Left hindlimb (tissue), 1 donor: ENCODE measurements at regions not wholly inside any gene's neighbourhood (a gene's known extent, or its start where the extent isn't known, plus 50 kb on each side); places are given as distances from the start of the nearest gene placed in this dataset.

Experiments
- DNase-seq: peaks from one replicate; pipeline ENCODE4 v3.0.0-alpha.2; 2018

DNA sequence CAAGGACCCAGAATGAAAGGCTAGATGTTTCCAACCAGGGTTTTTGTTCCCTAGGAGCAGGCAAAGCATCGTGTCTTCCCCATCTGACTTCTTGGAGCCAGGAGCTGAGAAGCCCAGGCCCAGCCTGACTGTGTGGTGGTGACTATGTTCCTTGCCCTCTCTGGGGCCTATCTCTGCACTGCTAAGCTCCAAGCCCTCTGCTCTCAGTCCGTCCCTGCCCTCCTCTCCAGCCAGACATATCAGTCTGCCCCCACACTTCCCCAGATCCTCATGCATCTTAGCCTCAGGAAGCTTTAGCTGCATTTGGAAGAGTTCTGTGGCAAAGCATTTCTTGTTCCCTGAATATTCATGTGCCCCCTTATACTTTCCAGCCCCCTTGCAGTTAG lies 196.6 kb downstream of the CYP26B1 start:
- no peak for DNase-seq

DNA sequence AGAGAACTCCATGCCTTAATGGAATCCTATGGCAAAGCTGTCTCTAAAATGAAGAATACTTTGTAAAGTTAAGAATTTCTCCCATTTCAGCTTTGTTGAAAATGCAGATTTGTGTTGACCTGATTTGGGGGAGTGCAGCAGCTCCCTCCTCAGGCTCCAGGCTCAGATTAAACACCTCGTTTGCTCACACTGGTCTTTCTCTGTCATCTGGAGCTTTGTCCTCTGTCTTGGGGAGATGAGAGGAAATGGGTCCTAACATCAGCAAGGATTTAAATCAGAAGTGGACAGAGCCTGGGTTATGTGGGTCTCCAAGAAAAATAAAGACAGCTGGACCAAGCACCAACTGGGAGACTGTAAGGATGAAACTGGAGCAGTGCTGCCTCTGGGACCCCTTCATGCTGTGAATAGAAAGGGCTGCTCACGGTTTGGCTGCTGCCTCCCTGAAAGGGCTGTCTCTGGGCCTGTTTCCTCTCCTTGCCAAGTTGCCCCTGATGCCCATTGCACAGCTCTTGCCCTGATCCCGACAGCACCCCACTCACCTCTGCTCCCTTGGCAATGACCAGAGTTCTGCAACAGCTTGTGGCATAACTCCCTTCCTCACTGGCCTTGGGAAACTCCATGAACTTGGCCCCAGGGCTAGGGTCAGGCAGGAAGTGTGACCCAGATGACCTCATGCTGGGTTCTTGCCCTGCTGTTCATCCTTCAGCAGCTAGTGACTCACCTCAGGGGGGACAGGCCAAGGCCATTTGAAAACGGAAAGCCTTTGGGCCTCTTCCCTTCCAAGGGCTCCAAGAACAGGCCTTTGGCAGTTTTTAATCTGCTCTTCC lies 197.2 kb downstream of the CYP26B1 start:
- no peak for DNase-seq

DNA sequence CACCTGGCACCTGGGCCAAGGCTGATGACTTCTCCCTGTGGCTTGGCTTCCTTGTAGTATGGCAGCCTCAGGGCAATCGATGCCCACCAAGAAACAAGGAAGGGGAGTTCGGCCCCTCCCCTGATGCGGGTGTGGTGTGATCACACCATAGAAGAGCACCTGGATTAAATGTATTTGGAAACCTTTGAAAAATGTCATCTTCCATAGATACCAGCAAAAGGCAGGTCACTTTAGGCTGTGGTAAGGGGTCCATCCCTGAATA lies 198.2 kb downstream of the CYP26B1 start:
- DNase-seq: no peak

DNA sequence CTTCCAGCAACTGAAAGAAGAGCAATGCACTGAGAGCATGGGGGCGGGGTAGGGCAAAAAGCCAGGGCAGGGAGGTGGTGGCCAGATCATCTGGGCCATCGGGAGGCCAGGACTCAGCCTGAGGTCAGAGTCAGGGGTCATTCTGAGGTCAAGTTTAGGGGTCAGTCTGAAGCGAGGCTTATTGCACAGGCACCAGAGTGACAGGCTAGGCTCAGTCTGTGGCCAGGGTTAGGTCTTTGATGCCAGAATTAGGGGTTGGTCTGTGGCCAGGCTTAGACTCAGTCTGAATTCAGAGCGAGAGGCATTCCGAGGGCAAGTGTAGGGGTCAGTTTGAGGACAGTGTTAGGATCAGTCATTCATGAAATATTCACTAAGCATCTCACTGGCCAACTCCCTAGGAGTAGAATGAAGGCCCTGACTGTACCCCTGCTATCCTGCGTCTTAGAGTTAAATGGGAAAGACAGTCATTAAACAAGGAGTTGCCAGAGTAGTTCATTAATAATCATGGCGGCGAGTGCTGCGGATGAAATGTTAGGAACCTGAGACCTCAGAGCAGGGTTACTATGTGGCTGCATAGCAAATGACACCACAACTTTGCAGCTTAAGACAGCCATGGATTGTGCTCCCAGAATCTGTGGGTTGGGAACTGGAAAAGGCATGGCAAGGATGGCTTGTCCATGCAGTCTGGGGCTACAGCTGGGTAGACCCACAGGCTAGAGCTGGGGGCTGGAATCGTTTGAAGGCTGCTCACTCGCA lies 198.7 kb downstream of the CYP26B1 start:
- DNase-seq: no peak

DNA sequence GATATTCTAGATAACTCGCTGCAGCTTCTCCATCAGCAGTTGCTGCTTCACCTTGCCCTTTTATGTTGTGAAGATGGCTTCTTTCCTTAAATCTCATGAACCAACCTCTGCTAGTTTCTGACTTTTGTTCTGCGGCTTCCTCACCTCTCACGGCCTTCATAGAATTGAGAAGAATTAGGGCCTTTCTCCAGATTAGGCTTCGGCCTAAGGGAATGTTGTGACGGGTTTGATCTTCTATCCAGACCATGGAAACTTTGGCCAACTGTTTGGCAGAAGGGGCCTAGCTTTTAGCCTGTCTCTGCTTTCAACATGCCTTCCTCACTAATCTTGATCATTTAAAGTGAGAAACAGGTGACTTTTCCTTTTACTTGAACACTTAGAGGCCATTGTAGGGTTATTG lies 199.9 kb downstream of the CYP26B1 start:
- no peak for DNase-seq

DNA sequence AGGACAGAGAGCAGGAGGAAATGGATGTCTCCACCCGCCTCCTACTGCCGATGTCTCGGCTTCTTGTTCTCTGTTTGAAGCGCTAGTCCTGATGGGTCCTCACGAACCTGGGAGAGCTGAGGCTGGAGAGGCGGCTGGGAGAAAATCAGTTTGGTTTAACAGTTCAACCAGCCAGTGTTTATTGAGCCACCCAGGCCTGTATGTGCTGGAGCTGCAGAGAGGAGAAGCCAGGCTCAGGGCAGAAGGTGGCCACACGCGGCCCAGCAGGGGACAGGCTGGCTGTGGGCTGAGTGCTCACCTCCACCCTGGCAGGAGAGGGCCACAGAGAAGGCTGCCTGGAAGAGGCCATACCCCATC lies 202.1 kb downstream of the CYP26B1 start:
- no peak for DNase-seq

DNA sequence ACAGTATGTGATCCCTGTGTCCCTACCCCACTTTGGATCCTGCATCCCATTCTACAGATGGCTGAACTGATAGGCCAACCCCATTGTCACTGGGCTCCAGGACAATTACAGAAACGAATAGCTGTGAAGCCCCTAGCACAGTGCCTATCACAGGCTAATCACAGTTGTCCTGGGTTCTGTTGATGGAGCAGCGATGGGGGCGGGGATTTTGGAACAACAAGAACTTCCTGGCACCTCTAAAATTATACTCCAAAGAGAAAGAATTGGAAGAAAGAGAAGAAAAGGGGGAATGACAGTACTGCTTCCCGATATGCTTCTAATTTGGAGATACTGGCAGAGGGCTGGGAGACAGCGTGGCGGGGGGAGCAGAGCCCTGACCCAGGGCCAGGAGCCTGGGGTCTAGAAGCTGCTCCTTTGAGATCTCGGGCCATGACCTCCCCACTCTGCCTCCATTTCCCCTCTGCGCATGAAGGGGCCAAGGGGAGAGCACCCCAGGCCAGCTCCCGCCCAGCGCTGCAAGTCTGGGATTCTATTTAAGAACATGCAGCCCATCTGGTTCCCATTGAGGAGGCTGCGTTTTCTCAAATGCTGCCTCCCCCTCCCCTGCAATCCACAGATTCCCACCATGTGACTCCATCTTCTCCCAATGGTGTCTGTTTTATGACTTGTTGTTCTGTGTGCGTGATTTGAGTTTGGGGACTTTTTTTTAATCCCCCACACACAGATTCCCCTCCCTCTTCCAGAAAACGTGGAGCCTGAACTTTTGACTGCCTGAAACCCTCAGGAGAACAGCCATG lies 202.7 kb downstream of the CYP26B1 start:
- peak; percentile 82 for DNase-seq

DNA sequence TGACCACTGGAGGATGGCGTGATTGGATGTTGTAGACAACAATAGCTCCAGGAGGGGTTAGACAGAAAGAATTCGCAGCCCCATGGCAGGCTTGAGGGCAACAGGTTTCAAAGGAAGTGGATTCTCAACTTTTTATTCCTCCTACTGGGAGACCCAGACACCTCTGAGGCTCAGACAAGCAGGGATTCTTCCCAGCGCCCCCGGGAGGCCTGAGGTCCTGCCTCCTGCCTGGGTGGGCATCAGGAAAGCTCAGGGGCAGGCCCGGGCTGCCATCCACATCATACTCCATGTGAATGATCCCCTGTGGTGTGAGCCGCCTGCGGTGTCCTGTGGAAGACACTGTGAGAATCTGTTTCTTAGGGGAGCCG lies 203.5 kb downstream of the CYP26B1 start:
- DNase-seq: no peak

DNA sequence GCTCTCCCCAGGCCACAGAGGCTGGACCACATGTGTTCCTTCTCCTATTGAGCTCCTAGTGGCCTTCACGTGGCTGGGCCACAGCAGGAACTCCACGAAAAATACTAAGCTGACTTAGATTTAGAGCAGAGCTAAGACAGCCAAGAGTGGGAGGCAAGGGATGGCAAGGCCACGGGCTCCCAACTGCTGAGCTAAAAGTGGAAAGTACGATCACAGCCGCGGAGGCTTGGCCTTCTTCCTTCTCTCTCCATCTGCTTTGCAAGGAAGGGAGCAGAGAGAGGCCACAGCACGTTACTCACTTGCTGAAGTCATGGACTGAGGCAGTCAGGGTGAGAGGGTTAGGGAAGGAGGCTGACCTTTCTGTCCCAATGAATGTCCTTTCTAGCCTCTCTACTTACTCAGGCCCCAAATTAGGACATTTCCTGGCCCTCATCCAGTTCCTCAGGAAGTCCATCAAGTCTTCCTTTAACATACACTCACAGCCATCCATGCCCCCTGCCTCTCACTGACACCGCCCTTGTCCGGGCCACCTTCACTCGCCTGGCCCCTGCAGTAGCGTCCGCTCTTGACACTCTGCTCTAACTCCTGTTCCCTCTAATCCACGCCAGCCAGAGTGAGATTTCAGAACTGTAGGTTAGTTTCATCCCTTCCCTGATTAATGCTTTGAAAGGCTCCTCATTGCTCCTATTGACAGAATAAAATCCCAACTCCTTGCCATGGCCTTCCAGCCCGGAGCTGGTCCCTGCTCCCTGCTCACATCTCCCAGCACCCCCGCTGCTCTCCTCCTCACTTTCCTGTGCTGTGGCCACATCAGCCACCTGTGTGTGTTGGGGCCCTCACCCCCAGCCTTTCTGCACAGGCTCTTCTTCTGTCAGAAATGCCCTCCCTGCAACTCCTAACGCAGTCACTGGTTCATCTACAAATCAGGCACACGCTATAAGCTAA lies 204.2 kb downstream of the CYP26B1 start:
- DNase-seq: no peak

DNA sequence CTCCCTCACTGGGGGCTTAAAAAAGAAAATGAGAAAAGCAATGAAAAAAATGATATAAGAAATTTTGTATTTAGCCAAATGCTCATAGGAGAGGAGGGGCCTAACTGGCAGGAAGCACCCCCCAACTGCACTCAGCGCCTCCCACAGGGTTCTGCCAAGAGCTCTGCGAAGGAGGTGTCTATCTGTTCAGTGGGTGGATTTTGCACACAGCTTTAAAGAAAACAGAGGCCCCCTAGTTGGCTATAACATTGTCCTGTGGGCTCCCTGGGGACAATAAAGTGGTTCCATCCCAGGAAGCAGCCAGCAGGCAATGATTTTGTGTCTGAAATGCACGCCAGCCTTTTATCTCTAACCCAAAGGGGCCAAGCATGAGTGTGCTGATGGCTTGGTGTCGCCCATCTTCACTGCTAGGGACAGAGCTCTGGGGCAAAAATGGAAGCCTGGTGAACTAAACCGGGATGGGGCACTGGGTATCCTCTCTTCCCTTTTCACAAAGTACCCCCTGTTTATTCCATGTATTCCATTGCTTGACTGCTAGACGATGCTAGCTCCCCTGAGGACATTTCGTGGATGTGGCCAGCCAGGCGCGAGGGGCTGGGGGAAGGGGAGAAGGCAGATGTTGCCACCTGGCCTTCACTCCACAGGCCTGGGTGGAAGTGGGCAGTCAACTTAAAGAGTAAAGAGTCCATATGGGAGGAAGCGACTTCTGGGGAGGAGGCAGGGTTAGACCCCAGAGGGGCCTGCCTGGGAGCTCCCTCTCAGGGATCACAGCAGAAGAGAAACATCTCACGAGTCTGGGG lies 205.7 kb downstream of the CYP26B1 start:
- DNase-seq: peak; percentile 60

DNA sequence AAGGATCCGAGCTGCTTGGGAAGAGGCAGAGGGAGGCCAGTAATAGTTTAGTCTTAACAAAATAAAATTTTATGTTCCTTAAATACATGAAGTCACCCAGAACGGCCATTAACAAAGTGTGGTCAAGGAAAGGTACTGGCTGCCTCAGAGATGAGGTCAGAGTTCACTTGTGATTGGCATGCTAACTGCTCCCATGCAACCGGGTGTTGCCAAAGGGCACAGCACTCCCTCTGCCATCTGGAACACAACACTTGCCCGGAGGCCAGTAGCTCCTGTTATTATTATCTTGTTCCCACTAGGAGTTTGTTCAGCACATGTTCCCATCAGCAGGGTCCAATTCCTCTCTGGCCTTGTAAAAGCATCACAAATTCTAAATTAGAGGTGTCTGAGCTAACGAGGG lies 207.0 kb downstream of the CYP26B1 start:
- DNase-seq: no peak

DNA sequence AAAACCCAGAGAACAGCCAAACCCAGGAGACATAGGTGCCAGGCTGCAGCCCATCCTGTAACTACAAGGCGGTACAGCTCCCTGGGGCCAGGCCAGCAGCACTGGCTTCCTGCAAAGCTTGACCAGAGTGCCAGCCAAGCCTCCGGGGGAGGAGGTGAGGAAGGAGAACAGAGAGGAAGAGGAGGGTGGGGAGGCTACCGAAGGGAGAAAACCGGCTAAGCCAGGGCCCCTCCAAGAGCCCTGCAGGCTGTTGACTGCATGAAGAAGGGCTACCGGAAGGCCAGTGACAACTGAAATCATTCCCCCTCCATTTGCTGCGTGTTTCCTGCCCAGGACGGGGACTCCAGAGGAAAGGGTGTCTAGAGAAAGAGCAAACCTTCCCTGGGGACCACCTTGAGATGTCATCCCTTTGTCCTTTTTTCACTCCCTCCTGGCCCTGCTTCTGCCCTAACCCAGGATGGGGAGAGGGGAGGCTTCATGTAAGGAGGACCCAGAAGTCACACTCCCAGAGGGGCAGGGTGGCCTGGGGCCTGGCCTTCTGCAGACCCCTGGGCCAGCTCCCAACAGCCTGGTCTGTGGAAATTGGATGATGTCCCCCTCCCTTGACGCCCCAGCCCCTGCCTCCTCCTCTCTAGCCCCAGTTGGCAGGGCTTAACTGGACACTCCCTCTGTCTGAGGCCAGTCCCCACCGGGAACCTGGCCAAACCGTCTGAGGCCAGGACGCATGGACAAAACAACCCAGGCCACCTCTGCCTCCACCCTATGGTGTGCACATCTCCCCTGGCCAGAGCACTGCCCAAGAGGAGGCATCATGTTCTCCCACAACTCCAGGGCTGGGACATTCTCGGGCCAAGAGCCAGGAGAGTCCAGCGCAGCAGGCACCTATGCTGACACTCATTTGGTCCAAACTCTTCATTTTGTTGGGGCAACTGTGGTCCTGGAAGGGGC lies 207.8 kb downstream of the CYP26B1 start:
- no peak for DNase-seq

DNA sequence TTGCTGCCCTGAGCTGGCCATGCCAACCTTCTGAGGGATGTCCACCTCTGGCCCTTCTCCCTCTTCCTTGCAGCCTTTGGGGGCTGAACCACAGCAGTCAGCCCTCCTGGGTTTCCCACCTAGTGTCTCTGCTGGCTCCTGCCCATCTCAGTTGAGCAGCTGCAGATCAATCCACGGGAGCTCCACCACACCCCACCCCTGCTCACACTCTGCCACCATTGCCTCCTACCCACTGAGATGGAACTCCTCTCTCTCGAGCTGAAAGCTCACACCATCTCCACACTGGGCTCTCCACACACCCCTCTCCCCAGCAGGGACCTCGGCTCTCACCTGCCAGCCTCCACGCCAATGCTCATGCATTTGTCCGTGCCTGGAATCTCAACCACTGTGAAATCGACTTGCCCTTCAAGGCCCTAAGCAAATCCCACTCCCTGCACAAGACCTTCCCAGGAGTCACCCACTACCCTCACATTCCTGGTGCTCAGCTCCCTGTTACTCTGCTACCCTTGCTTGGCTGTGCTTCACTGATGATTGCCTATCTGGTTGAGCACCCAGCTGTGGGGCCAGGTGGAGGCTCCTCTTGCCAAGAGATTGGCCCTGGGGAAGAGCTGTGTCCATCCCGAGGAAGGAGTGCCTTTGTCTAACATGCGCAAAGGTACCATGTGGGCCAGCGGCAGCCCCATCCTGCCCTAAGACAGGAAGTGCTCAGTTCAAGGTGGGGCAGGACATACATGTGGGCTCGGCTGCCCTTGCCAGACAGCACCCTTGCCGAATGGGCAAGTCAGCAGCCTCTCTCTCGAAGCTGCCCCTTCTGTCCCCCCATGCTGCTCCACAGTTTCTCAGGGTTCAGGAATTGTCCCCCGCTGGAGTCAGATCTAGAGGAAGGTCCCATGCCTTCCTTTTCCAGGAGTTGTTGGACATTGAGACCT lies 208.7 kb downstream of the CYP26B1 start:
- no peak for DNase-seq

DNA sequence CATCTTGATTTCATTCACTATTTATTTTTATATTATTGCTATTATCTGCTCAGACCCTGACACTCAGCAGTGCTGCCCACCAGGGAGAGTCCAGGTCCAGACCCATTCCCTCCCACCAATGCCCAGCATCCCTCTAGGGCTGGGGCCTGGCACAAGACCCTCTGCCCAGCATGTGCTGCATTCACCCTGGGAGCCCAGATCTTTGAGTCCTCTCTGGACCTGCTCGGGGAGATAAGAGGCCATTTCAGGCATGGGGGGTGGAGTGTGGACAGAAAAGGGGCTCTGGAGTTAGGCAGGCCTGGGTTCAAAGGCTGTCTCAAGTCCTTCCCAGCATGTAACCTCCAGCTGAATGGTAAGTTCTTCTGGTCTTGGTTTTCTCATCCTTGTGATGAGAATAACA lies 209.6 kb downstream of the CYP26B1 start:
- DNase-seq: no peak

DNA sequence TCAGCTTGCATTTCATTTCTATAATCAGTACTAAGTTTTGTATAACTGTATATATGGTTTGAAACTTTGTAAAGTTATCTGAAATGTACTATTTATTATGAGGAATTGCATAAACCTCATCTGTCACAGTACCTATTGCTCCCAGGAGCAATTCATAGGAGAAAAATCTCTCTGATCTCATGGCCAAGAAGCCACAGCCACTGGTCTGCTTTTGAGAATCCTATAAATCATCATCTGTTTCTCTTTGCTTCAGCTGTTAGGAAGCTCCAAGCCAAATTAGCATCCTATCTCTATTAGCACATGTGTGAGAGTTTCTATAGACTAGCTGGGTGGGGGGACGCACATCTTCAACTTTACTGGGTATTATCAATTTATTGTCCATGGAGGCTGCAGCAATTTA lies 210.3 kb downstream of the CYP26B1 start:
- DNase-seq: no peak

DNA sequence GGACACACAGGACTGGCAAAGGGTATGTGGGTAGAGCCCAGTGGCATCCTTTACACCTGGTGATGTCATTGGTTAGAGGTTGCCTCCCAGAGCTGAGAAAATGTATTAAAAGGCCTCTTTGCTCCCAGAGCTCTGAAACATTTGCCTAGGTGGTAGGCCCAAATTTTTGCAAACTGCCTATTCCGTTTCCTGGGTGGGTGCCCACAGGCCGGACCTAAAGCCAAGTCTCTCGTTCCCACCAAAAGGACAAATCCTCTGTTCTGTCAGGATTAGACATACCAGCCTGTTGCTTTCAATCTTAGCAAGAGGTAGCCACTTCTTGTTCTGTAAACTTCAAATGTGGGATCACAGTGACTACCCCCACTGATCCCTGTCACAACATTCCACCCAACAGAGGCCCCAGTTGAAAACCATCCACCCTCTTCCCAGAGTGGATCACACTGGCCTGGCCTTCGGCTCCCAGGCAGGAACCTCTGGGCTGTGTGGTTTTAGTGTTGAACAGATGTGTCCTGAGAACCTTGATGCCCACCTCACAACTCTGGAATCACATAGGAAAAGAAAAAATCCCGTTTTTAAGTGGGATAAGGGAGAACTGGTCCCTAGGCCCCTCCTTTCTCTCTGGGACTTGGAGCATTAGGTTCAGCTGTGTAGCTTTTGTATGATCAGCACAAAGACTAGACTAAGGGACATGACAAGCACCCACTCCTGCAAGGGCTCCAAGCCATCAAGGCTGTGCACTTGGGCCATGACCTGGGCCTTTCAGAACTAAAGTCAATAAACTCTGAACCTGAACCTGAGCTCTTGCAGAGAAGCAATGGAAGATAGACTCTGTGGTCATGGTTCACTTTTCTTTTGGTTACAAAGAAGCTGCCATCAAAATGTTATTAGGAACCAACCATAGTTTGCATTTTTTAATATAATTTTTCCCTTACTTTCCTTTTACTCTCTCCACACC lies 211.3 kb downstream of the CYP26B1 start:
- DNase-seq: no peak

DNA sequence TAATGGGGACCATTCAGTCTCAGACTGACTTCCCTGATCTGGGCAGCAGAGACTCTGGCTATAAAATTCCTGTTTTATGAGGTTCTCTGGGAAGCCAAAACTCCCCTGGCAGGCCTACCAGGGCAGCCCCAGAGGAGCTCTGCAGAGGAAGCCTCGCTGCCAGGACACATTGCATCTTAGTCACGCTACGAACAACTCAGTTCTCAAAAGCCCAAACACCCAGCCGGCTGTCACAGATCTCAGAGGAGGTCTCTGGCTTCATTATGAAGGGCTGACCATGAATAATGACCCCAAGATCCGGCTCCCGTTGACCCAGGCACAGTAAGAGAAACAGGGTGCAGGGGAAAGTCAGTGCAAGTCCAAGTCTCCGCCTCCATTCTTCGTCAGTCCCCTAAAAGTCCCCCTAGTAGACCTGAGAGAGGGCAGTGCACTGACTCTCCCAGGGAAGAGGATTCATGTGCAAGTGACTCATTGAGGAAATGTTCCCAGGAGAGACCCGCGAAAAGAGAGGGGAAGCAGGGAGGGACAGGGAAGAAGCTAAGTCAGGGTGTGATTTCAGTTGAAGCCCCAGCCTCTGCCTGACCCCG lies 212.3 kb downstream of the CYP26B1 start:
- no peak for DNase-seq
